AG09309 (cell line): ENCODE measurements at regions not wholly inside any gene's neighbourhood (a gene's known extent, or its start where the extent isn't known, plus 50 kb on each side); places are given as distances from the start of the nearest gene placed in this dataset.
A peak's percentile ranks its signal among the peaks of the same experiment; 100 is the strongest.
"Not testable (repeated sequence)": the region's sequence is repeated elsewhere in the genome, so short reads cannot be mapped to it uniquely, and the experiment has no call there.

Experiments used
- DNase-seq: peaks from one replicate; pipeline ENCODE4 v3.0.0-alpha.2; 2010; ENCODE audit warnings: low read depth
- H3K4me3 ChIP-seq: 2 replicates; pipeline ENCODE4 v1.5.1; 2011; ENCODE audit warnings: mild to moderate bottlenecking, low read depth, low read length, moderate library complexity; ENCODE audit not compliant: control insufficient read depth
- CTCF ChIP-seq: IDR thresholded peaks from 2 replicates; pipeline ENCODE4 v1.5.1; 2011; ENCODE audit warnings: mild to moderate bottlenecking, low read depth, low read length, inconsistent platforms; ENCODE audit not compliant: insufficient read depth, control insufficient read depth; ENCODE audit errors: missing control alignments

GRCh38 chr12:79993106-79993862 is 58.4 kb upstream of the PPP1R12A start:
- no peak overlapping the region for H3K4me3 ChIP-seq
- no peak for TF ChIP-seq CTCF
- DNase-seq = no peak

GRCh38 chr12:79991586-79991985 is 56.7 kb upstream of the PPP1R12A start:
- no peak overlapping the region for H3K4me3 ChIP-seq
- no peak for DNase-seq
- TF ChIP-seq CTCF = no peak

DNA sequence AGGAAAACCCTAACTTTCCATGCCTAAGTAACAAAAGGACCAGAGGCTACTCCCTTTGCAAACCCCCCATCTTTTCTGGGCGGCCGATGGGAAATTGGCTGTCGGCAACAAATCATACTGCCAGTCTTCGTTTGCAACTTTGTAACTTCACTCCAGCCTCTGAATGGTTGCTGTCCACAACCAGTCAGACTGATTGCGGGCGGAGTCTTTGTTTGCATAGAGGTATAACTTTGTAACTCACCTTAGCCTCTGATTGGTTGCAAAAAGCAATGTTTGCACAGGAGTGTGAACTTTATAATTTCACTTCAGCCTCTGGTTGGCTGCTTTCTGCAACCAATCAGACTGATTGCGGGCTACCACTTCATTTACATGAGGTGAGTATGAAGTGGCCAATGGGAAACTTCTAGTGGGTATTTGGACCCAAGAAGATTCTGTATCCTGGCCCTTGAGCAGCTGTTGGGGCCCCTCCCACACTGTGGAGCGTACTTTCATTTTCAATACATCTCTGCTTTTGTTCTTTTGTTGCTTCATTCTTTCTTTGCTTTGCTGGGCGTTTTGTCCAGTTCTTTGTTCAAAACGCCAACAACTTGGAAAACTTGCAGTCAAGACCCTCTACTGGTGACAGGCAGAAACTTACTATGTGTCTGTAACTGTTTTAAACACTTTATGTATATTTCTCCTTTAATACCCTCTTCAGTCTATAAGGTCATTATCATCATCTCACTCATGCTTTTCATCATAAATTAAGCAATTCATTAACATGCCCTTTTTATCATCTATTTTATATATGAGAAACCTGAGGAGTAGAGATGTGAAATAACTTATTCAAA is 55.8 kb upstream of the PPP1R12A start:
- not testable (repeated sequence) for H3K4me3 ChIP-seq, DNase-seq

- no peak overlapping the region for H3K4me3 ChIP-seq
- DNase-seq = peak; percentile 28
- TF ChIP-seq CTCF = no peak
These were observed 53.5 kb upstream of the PPP1R12A start for GRCh38 chr12:79988368-79988767.

DNA sequence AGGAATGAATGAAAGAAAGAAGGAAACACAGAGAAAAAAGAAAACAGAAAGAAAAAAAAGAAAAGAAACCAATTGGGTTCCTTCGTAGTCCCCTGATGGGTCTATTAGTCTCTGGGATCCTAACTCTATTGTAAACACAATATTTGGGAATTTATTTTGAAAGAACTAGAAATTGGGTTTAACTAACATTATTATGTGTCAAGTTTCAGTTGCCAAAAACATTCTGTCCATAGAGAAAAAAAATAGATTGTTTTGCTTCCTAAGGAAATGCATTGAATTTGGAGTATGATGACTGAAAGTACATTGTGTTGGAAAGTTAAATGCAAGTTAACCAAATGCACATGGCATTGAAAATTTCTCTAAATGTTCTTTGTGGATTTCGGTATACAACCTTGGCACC is 52.8 kb upstream of the PPP1R12A start:
- TF ChIP-seq CTCF = no peak
- H3K4me3 ChIP-seq = no peak overlapping the region
- DNase-seq = no peak
